Dermis blood vessel endothelial cell (primary cell): ENCODE measurements at regions not wholly inside any gene's neighbourhood (a gene's known extent, or its start where the extent isn't known, plus 50 kb on each side); places are given as distances from the start of the nearest gene placed in this dataset.

Experiments used
- DNase-seq: peaks from one replicate; pipeline ENCODE4 v3.0.0; 2010

DNA sequence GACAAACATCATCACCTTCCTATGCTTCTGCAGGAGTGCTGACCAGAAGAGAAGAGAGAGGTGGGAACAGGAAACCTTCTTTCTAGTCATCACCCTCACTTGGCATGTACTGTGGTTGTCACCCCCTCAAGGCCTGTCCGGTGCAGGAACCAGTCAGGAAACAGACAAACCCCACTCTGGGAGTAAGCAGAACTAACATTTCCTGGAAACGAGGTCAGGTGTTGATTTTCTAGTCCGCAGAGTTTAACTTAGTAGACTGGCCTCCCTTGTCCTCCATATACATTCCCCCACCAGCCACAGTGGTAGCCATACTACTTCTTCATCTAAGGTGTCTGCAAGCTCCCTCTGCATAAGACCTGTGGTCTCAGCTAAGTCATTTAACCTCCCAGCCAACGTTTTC is 80.7 kb upstream of the NCAM1 start:
- no peak for DNase-seq

DNA sequence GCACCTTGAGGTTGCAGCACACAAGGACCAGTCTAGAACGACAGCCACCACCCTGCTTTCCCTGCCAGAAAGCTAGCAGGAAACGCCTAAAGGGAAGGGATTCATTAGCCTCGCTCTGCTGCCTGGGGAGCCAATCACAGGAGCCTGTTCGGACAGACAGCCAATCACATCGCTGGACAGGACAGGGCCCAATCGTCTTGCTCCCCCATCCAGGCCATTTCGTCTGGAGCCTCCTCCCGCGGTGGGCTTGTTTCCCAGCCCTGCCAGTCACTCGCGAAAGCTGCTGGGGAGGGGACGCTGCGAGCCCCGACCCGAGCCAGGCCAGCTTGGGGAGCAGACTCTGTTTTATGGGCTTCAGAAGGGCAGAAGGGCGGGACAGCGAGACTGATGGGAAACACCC is 79.8 kb upstream of the NCAM1 start:
- no peak for DNase-seq

DNA sequence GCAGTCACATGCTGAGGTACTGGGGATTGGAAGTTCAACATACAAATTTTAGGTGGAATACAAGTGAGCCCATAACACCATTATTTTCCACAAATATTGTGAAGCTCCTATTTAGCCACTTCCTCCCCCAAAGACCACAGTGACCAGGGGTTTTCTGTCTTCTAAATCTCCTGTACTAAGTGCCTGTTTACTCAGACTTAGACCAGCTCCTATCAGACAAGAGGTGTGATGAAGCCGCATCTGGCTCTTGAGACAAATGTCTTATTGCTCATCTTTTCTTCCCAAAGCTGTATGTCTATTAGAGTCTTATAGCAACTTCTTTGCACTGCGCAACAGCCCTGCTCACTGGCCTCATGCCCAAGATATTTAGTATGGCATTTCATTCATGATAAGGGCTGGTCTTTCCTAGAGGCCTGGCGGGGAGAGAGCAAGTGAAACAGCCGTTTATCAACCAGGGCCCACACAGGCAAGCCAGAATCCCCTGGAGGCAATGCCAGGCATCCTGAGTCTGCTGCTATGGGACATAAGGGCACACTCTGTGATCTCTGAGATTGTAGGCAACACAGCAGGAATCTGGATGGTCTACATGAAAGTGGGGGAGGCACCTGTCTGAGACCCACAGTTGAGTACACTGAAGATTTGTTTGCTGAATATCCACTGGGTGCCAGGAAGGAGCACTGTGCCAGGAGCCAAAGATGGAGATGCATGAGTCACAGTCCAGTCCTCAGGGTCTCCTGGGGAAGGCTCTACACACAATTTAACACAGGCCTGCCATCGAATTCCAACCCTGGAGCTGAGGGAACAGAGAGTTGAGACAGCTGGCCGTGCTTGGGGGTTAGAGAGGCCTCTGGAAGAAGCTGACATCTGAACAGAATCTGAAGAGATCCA is 78.5 kb upstream of the NCAM1 start:
- no peak for DNase-seq

DNA sequence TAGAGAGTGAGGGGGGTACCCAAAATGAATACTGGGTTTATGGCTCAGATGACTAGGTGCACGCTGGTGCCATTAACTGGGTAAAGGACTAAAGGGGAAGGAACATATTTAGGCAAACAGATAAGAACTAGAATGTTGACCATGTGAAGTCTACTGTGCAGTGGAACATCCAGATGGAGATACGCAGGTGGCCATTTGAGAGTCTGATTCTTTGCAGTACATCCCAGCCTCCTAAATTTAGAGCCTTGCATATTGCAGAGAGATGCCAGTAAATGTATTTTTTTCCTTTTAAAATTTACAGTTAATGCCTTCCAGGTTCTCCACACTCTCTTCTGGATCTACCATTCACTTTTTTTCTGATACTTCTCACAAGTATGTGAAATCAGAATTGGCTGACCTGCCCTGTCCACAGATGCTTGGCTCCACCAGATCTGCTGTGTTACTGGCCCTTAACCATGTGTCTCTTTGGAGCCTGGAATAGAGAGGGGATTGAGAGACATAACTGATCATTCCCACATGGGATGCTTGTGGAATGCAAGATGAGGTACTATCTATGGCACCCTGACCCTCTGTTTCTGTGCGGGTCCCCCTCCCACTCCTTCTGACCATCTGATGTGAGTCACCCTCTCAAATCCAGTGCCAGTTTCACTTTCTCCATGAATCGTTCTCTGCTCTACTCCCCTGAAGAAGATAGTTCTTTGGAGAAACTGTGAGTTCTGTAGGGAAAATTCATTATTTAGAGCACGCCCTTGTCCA is 77.0 kb upstream of the NCAM1 start:
- no peak for DNase-seq

DNA sequence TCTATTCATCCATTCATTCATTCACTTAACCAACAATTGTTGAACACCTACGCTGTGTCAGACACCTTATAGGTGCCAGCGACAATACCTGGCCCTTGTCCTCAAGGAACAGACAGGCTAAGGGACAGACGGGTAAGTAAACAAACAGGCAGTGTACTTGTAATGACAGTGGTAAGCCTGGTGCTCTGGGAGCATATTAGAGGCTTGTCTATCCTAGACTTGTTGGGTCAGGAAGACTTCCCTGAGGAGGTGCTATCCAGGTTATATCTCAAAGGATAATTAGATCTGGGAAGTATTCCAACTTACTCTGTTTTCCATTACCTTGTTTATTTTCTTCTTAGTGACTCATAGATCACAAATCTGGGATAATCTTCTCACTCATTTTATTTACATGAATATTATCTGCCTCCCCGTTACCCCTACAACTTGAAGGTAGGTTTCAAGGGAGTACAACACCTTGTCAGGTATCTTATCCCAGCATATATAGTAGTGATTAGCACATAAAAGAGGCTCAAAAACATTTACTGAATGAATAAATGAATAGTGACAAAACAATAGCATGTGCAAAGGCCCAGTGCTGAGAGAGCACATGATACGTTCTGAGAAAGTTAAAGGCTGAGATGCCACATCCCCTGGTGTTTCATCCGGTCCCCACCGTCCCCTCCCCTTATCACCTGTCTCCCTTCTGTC is 75.3 kb upstream of the NCAM1 start:
- DNase-seq = no peak

DNA sequence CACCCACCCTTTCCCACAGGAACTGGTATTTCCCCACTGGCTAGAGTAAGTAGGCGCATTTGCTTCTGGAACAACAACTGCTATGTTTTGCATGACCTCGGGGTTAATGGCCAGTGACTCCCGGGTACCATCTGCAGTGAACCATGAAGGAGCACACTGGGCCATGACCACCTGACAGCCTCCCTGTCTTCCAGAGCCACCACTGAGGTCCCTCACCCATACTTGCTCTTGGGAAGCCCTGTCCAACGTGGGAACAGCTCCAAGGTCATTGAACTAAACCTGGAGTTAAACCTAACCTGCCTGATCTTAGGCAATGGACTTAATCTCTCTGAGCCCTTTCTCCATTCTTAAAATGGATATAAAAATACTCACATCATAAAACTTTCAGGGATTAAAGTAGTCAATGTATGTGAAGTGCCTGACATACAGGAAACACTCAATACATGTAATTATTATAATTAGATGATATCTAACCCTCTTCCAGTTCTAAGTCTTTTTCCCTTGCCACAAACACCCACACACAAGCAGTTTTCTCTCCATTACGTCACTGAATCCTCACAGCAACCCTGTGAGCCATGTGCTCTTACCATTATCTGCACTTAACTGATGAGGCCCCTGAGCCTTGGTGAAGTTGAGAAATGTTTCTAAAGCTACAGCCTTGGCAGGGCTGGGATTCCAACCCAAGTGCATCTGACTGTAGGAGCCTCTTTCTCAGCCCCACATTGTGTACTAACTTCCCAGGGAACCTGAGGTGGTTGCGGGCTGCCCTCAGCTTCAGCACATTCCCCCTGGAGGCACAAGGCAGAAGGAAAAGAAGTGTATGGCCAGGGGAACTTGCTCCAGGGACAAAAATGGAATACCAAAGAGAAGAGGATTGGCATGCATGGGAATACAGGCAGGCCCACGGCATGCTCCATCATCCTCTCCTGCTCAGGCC is 74.5 kb upstream of the NCAM1 start:
- DNase-seq = no peak

DNA sequence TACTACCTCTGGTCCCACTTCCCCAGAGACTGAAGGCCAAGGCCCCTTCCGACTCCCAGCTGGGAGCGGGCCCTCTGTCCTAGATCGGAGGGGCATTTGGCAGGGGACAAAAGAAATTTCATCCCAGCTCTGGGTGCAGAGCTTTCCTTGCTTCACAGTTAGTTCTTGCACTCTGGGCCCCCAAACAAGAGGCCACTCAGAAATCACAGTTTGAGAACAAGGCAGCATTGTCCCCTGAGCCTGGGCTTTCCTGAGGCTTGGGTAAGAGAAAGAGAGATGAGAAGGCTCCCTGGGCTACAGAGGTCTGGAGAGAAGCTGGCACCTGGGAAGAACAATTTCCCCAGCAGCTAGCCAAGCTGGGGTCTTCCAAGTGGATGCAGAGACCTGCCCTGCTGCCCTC is 71.8 kb upstream of the NCAM1 start:
- DNase-seq = no peak

DNA sequence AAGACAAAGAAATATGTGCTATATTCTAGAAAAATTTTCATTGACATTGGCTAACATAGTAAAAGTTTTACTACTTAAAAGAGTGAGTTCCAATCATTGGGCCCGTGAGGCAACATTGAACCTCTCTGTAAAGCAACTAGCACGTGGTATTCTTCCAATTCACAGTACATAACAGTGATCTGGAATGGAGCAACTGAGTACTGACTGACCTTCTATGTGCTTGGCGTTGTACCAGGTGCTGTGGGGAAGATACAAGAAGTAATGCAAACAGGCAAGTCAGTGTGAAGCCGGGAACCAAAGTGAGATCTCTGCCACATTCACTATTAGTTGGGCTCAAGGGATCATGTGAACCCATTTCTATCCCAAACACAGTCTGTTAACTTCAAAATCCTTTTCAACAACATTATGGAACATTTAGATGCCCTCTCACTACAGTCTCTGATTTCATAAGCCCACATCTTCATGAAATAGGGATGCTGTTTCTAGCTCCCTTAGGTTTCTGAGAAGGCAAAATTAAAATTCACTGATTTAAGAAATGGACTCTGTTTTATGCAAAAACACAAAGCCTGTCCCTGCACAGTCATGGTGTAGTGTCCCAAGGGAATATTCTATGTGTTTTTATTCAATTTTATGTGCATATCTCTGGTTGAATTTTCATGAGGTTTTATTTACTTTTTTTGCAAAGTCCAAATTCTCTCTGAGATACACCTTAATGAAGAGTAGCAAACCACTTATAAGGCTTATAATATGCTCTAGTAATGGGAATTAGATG is 61.8 kb upstream of the NCAM1 start:
- no peak for DNase-seq

DNA sequence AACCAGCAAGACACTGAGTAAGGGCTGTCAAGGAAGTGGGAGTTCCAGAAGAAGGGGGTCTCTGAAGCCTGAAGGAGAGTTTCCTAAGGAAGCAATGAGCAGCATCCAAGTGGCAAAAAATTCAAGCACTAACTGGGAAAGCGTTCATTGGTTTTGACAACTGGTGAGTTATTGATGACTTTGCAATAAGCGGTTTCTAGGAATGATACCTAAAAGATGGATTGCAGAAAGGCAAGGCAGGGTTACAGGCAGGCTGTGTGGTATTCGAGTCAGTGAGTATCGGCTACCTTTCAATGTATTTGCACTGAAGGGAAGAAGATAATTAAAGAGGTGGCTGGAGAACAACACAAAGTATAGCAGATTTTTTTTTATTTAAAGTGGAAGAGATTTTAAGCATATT is 59.3 kb upstream of the NCAM1 start:
- no peak for DNase-seq

DNA sequence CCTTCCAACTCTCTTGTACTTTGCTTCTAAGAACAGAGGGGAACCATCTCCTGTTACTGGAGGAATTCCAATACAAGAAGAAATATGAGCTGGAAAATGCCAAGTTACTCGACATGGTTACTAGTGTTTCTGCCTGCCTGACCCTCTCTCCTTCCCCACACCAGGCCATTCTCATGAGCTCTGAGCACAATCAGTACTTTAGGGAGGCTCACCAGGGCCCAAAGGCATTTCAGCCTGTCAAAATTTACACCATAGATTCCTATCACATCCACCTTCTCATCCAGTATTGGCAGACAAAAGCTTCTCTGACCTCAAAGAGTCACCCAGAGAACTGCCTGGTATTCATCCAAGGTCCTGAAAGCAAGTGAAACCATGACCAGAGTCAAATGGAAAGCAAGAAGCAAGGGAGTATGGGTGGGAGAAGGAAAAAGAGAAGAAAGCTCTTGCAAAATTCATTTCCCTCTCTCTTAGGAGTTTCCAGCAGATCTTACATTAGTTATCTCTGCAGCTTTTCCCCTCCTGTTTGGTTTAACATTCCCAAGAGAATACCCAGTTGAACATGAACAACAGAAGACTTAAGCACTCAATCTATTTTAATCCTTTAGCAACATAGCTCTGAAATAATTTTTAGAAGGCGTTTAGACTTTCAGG is 58.7 kb upstream of the NCAM1 start:
- no peak for DNase-seq

DNA sequence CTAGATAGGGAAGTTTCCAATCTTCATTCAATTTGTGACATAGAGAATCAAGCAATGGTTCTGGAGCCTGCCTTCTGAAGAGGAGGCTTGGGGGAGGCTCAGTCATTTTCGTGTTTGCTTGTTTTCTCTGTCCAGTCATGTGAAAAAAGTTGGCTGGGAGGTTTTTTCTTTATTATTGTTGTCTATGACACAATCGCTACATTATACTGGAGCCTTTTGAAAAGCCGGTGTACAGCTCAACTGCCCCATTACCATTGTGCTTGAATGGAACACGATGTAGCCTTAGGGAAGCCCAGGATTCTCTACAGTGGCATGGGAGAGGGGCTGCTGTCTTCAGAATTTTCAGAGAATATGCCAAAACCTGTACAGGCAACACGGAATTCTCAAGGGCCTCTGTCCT is 57.9 kb upstream of the NCAM1 start:
- no peak for DNase-seq

DNA sequence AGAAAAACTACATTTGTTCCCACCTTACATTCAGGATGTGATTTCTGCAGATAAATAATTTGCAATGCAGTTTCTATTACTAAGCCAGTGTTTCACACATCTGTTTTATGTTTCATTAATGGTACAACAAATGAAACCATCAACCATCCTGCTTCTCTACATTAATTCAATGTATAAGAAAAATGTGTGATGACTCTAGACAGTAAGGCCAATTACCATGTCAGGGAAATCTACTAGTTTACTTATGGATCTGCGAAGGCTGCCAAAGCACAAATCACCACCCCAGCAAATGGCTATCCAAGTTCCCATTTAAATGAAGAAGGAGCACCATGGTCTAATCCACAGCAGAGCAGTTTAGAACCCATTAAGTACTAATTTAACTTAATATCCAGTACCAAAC is 50.1 kb upstream of the NCAM1 start:
- no peak for DNase-seq
